ENCODE measurements at regions not wholly inside any gene's neighbourhood (a gene's known extent, or its start where the extent isn't known, plus 50 kb on each side); places are given as distances from the start of the nearest gene placed in this dataset.

DNA sequence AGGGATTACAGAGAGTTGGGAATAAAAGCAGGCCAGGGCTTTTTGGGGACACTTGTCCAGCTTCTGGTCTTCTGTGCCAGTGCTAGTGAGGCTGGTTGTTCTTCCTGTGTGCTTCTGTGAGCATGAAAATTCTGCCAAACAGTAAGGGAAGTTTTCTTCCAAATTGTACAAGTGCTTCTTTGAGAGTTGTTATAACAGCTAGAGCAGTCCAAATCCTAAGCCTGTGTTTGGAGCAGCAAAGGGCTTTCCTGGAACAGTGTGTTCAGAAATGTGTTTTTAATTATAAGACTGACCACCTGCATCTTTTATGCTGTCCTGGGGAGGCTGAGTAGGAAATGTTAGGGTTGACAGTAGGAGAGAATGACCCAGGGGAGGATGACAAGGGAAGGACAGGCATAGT, 223.0 kb upstream of the P2RY1 start:
- Mint-ChIP-seq H3K27ac (ENCODE audit: low read depth, unreplicated experiment) (no peak overlapping the region), H3K4me1 (ENCODE audit: insufficient read depth, unreplicated experiment) (no peaks in the 10 kb centered on the region), H3K9me3 (ENCODE audit: unreplicated experiment) (no peaks in the 10 kb centered on the region), H3K4me3 (ENCODE audit: unreplicated experiment) (no peak overlapping the region), H3K36me3 (ENCODE audit: insufficient read depth, unreplicated experiment) (no peaks in the 10 kb centered on the region), H3K27me3 (ENCODE audit: insufficient read depth, unreplicated experiment) (no peaks in the 10 kb centered on the region)
- DNase-seq (ENCODE audit: unreplicated experiment): no peak
- ChIA-PET POLR2A (no interaction called here), CTCF (interaction anchor here (1.1 kb wide), 1 partner anchor 145 kb away, joined by 3 read pairs; no protein-coding TSS in a partner anchor)
- intact Hi-C loops (cut with micrococcal nuclease): no loop called here
- BruUV-seq (replicated peaks): no TSS peak
- TF ChIP-seq, protein P1, sequence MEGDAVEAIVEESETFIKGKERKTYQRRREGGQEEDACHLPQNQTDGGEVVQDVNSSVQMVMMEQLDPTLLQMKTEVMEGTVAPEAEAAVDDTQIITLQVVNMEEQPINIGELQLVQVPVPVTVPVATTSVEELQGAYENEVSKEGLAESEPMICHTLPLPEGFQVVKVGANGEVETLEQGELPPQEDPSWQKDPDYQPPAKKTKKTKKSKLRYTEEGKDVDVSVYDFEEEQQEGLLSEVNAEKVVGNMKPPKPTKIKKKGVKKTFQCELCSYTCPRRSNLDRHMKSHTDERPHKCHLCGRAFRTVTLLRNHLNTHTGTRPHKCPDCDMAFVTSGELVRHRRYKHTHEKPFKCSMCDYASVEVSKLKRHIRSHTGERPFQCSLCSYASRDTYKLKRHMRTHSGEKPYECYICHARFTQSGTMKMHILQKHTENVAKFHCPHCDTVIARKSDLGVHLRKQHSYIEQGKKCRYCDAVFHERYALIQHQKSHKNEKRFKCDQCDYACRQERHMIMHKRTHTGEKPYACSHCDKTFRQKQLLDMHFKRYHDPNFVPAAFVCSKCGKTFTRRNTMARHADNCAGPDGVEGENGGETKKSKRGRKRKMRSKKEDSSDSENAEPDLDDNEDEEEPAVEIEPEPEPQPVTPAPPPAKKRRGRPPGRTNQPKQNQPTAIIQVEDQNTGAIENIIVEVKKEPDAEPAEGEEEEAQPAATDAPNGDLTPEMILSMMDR (IDR thresholded peaks at IDR 0.05; ENCODE audit: unreplicated experiment): no peak

DNA sequence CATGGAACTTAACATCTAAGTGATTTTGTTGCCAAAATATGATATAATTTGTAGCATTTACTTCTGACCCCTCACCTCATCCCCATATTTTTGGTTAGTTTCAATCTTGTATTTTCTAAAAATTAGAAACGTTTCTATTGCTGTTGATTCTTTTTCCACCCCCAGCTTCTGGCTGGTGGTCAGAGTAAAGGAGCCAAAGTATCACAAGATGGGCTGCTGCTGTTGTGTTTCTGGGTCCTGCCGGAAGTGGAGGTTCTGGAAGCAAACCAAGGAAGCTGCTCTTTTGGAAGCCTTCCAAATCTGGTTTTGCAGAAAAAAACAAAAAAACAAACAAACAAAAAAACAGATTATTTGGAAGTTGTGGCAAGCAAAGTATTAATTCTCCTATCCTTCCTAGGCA, 221.1 kb upstream of the P2RY1 start:
- POLR2A ChIA-PET: no interaction called here
- TF ChIP-seq, protein P1 (IDR thresholded peaks at IDR 0.05; ENCODE audit: unreplicated experiment): no peak
- no peaks in the 10 kb centered on the region for H3K27me3 Mint-ChIP-seq (ENCODE audit: insufficient read depth, unreplicated experiment)
- no peaks in the 10 kb centered on the region for H3K4me1 Mint-ChIP-seq (ENCODE audit: insufficient read depth, unreplicated experiment)
- intact Hi-C loops (cut with micrococcal nuclease): no loop called here
- DNase-seq (ENCODE audit: unreplicated experiment): no peak
- no peaks in the 10 kb centered on the region for H3K9me3 Mint-ChIP-seq (ENCODE audit: unreplicated experiment)
- BruUV-seq (replicated peaks): no TSS peak
- CTCF ChIA-PET: interaction anchor here (0.9 kb wide), 1 partner anchor 105 kb away, joined by 4 read pairs; no protein-coding TSS in a partner anchor
- H3K4me3 Mint-ChIP-seq (ENCODE audit: unreplicated experiment): no peak overlapping the region
- no peak overlapping the region for H3K27ac Mint-ChIP-seq (ENCODE audit: low read depth, unreplicated experiment)
- H3K36me3 Mint-ChIP-seq (ENCODE audit: insufficient read depth, unreplicated experiment): no peaks in the 10 kb centered on the region

DNA sequence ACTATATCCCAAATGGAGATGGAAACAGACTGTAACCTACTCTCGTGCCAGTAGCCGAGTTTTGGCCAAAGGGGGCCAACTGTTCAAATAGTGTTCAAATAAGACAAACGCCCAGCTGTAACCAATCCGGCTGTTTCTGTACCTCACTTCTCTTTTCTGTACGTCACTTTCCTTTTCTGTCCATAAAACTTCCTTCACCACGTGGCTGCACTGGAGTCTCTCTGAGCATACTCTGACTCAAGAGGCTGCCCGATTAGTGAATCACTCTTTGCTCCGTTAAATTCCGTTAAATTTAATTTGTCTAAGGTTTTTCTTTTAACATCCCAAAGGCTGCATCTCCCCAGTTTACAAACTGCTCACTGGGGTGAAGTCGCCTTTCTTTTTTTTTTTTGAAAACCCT, 219.2 kb upstream of the P2RY1 start:
- POLR2A ChIA-PET: no interaction called here
- Mint-ChIP-seq H3K36me3 (ENCODE audit: insufficient read depth, unreplicated experiment) (no peaks in the 10 kb centered on the region), H3K9me3 (ENCODE audit: unreplicated experiment) (no peaks in the 10 kb centered on the region), H3K27ac (ENCODE audit: low read depth, unreplicated experiment) (no peak overlapping the region), H3K4me1 (ENCODE audit: insufficient read depth, unreplicated experiment) (no peaks in the 10 kb centered on the region), H3K27me3 (ENCODE audit: insufficient read depth, unreplicated experiment) (no peaks in the 10 kb centered on the region), H3K4me3 (ENCODE audit: unreplicated experiment) (no peak overlapping the region)
- TF ChIP-seq, protein P1 (IDR thresholded peaks at IDR 0.05; ENCODE audit: unreplicated experiment): no peak
- intact Hi-C loops (cut with micrococcal nuclease): no loop called here
- no peak for DNase-seq (ENCODE audit: unreplicated experiment)
- BruUV-seq (replicated peaks): no TSS peak
- CTCF ChIA-PET: interaction anchor here (1.1 kb wide), 1 partner anchor 39 kb away, joined by 3 read pairs; no protein-coding TSS in a partner anchor

DNA sequence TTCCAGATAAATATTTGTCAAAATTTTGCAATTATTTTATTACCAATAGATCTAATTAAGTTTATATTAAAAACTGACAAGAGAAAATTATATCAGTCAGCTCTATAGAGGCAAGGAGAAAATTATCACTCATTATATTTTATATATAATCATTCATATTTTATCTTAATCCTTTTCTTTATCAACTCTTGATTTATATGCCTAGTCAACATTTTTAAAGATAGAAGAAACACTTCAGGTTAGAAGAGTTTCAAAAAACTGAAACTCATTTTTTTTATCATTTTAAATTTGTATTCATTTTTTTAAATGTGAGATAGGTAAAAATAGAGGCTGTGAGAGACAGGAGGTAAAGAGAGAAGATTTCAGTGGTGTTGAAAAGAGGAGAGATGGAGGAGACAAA, 217.3 kb upstream of the P2RY1 start:
- TF ChIP-seq, protein P1 (IDR thresholded peaks at IDR 0.05; ENCODE audit: unreplicated experiment): no peak
- no peak overlapping the region for H3K4me3 Mint-ChIP-seq (ENCODE audit: unreplicated experiment)
- ChIA-PET CTCF (interaction anchor here (0.7 kb wide), 1 partner anchor 484 kb away, joined by 3 read pairs; no protein-coding TSS in a partner anchor), POLR2A (interaction anchor here (0.5 to 0.7 kb wide), 2 partner anchors 317 to 1037 kb away, joined by 3 read pairs; no protein-coding TSS in a partner anchor)
- H3K4me1 Mint-ChIP-seq (ENCODE audit: insufficient read depth, unreplicated experiment): peaks cover 8% of the 10 kb centered on the region
- BruUV-seq (replicated peaks): no TSS peak
- no peaks in the 10 kb centered on the region for H3K36me3 Mint-ChIP-seq (ENCODE audit: insufficient read depth, unreplicated experiment)
- H3K27ac Mint-ChIP-seq (ENCODE audit: low read depth, unreplicated experiment): no peak overlapping the region
- H3K9me3 Mint-ChIP-seq (ENCODE audit: unreplicated experiment): no peaks in the 10 kb centered on the region
- intact Hi-C loops (cut with micrococcal nuclease): no loop called here
- no peaks in the 10 kb centered on the region for H3K27me3 Mint-ChIP-seq (ENCODE audit: insufficient read depth, unreplicated experiment)
- no peak for DNase-seq (ENCODE audit: unreplicated experiment)
